Thymus (tissue), 11 donors: ENCODE measurements at regions not wholly inside any gene's neighbourhood (a gene's known extent, or its start where the extent isn't known, plus 50 kb on each side); places are given as distances from the start of the nearest gene placed in this dataset.

Experiments
- DNase-seq, 9 donors: peaks; one replicate each; pipeline ENCODE4 v3.0.0-alpha.2; 2013; ENCODE audit warnings: low spot score in 9 of 9, low read depth in 6 of 9, missing footprints in 1 of 9
- H3K27ac ChIP-seq, 2 donors: one replicate each; pipeline ENCODE4 v1.5.1; 2013; ENCODE audit warnings: control low read depth in 1 of 2, low read depth in 1 of 2, low read length in 1 of 2, mild to moderate bottlenecking in 1 of 2, moderate library complexity in 1 of 2
- H3K27me3 ChIP-seq, 2 donors: one replicate each; pipeline ENCODE4 v1.5.1; 2013; ENCODE audit warnings: low read length in 1 of 2; ENCODE audit not compliant: control insufficient read depth in 2 of 2, insufficient read depth in 1 of 2
- H3K36me3 ChIP-seq, 2 donors: one replicate each; pipeline ENCODE4 v1.5.1; 2013; ENCODE audit warnings: low read length in 1 of 2, mild to moderate bottlenecking in 1 of 2, moderate library complexity in 1 of 2; ENCODE audit not compliant: control insufficient read depth in 2 of 2, insufficient read depth in 2 of 2
- H3K4me1 ChIP-seq, 2 donors: one replicate each; pipeline ENCODE4 v1.5.1; 2013; ENCODE audit warnings: low read length in 2 of 2; ENCODE audit not compliant: control insufficient read depth in 2 of 2, insufficient read depth in 2 of 2
- H3K4me3 ChIP-seq, 2 donors: one replicate each; pipeline ENCODE4 v1.5.1; 2013; ENCODE audit warnings: low read length in 2 of 2, control low read depth in 1 of 2, mild to moderate bottlenecking in 1 of 2
- H3K9me3 ChIP-seq, 2 donors: one replicate each; pipeline ENCODE4 v1.5.1; 2013; ENCODE audit warnings: low read length in 1 of 2, mild to moderate bottlenecking in 1 of 2; ENCODE audit not compliant: control insufficient read depth in 2 of 2, insufficient read depth in 1 of 2
- WGBS: extraction: QIAGEN DNeasy Blood & Tissue Kit; methylation state at CpG from one replicate; pipeline ENCODE4 v1.1.7; 2013; 5-methylcytosine and 5-hydroxymethylcytosine counted together
- donor health status: healthy.

- WGBS, result 65% methylated on average over 4 of the region's 4 CpGs
- Histone ChIP-seq H3K36me3 (no peaks in the 10 kb centered on the region), H3K27me3 (no peaks in the 10 kb centered on the region), H3K9me3 (no peaks in the 10 kb centered on the region), H3K4me1 (peaks cover 0 to 4% of the 10 kb centered on the region in 2 donors), H3K4me3 (no peak overlapping the region), H3K27ac (no peak overlapping the region)
- no peak for DNase-seq
Measured at GRCh38 chr14:101007765-101008164, 104.2 kb upstream of the RTL1 start.

- no peaks in the 10 kb centered on the region for H3K27me3 ChIP-seq
- peaks cover 0 to 4% of the 10 kb centered on the region in 2 donors for H3K4me1 ChIP-seq
- no peaks in the 10 kb centered on the region for H3K36me3 ChIP-seq
- 91% methylated on average over 13 of the region's 13 CpGs for WGBS
- no peak overlapping the region for H3K4me3 ChIP-seq
- no peaks in the 10 kb centered on the region for H3K9me3 ChIP-seq
- no peak overlapping the region for H3K27ac ChIP-seq
- DNase-seq, result no peak
Measured at GRCh38 chr14:101008196-101008595, 104.7 kb upstream of the RTL1 start.

GRCh38 chr14:101008631-101009336 lies 105.3 kb upstream of the RTL1 start:
- H3K4me3 ChIP-seq, result no peak overlapping the region
- H3K4me1 ChIP-seq, result peaks cover 0 to 4% of the 10 kb centered on the region in 2 donors
- no peaks in the 10 kb centered on the region for H3K36me3 ChIP-seq
- H3K9me3 ChIP-seq, result no peaks in the 10 kb centered on the region
- WGBS, result 95% methylated on average over 9 of the region's 9 CpGs
- H3K27me3 ChIP-seq, result no peaks in the 10 kb centered on the region
- no peak for DNase-seq
- H3K27ac ChIP-seq, result no peak overlapping the region

- no peak for DNase-seq
- Histone ChIP-seq H3K4me3 (no peak overlapping the region), H3K27ac (no peak overlapping the region), H3K36me3 (no peaks in the 10 kb centered on the region), H3K9me3 (no peaks in the 10 kb centered on the region), H3K27me3 (no peaks in the 10 kb centered on the region), H3K4me1 (peaks cover 0 to 4% of the 10 kb centered on the region in 2 donors)
- WGBS, result 94% methylated on average over 5 of the region's 5 CpGs
Measured at GRCh38 chr14:101009531-101009930, 106.0 kb upstream of the RTL1 start.

- Histone ChIP-seq H3K4me3 (no peak overlapping the region), H3K4me1 (peaks cover 0 to 4% of the 10 kb centered on the region in 2 donors), H3K36me3 (no peaks in the 10 kb centered on the region), H3K27me3 (no peaks in the 10 kb centered on the region), H3K27ac (no peak overlapping the region), H3K9me3 (no peaks in the 10 kb centered on the region)
- WGBS, result 97% methylated on average over 6 of the region's 6 CpGs
- no peak for DNase-seq
Measured at GRCh38 chr14:101010293-101010692, 106.8 kb upstream of the RTL1 start.

- H3K27me3 ChIP-seq, result no peaks in the 10 kb centered on the region
- no peak overlapping the region for H3K27ac ChIP-seq
- 97% methylated on average over 2 of the region's 2 CpGs for WGBS
- no peak overlapping the region for H3K4me3 ChIP-seq
- no peaks in the 10 kb centered on the region for H3K4me1 ChIP-seq
- no peaks in the 10 kb centered on the region for H3K36me3 ChIP-seq
- no peak for DNase-seq
- no peaks in the 10 kb centered on the region for H3K9me3 ChIP-seq
Measured at GRCh38 chr14:101010835-101011234, 107.3 kb upstream of the RTL1 start.

- 96% methylated on average over 1 of the region's 1 CpG for WGBS
- DNase-seq, result no peak
- no peaks in the 10 kb centered on the region for H3K9me3 ChIP-seq
- no peaks in the 10 kb centered on the region for H3K27me3 ChIP-seq
- no peaks in the 10 kb centered on the region for H3K4me1 ChIP-seq
- no peak overlapping the region for H3K4me3 ChIP-seq
- no peaks in the 10 kb centered on the region for H3K36me3 ChIP-seq
- no peak overlapping the region for H3K27ac ChIP-seq
Measured at GRCh38 chr14:101017209-101017608, 113.7 kb upstream of the RTL1 start.

GRCh38 chr14:101017806-101018560 lies 114.5 kb upstream of the RTL1 start:
- WGBS, result 95% methylated on average over 13 of the region's 13 CpGs
- no peak for DNase-seq
- Histone ChIP-seq H3K4me3 (no peak overlapping the region), H3K27me3 (no peaks in the 10 kb centered on the region), H3K4me1 (no peaks in the 10 kb centered on the region), H3K27ac (no peak overlapping the region), H3K36me3 (no peaks in the 10 kb centered on the region), H3K9me3 (no peaks in the 10 kb centered on the region)

- no peaks in the 10 kb centered on the region for H3K4me1 ChIP-seq
- no peak overlapping the region for H3K27ac ChIP-seq
- H3K27me3 ChIP-seq, result no peaks in the 10 kb centered on the region
- DNase-seq, result no peak
- H3K4me3 ChIP-seq, result no peak overlapping the region
- WGBS, result 97% methylated on average over 13 of the region's 13 CpGs
- no peaks in the 10 kb centered on the region for H3K36me3 ChIP-seq
- H3K9me3 ChIP-seq, result peaks cover 0 to under 1% of the 10 kb centered on the region in 2 donors
Measured at GRCh38 chr14:101018561-101019290, 115.2 kb upstream of the RTL1 start.
